Gastrocnemius medialis (tissue), 4 donors: ENCODE measurements at regions not wholly inside any gene's neighbourhood (a gene's known extent, or its start where the extent isn't known, plus 50 kb on each side); places are given as distances from the start of the nearest gene placed in this dataset.
A peak's percentile ranks its signal among the peaks of the same experiment; 100 is the strongest.
"Not testable (repeated sequence)": the region's sequence is repeated elsewhere in the genome, so short reads cannot be mapped to it uniquely, and the experiment has no call there.

Experiments used
- ATAC-seq, 2 donors: fragments of 150-250 bp; one replicate each; pipeline ENCODE4 v1.9.1; 2016
- DNase-seq, 2 donors: peaks; one replicate each; pipeline ENCODE4 v3.0.0-alpha.2; 2019
- H3K27ac ChIP-seq, 4 donors: fragments of 200-600 bp; sonication (generic); 1 replicate in 1 of 4; 2 replicates in 3 of 4; pipeline ENCODE4 v1.5.1; 2016 to 2018; ENCODE audit warnings: mild to moderate bottlenecking in 2 of 4, moderate library complexity in 1 of 4
- H3K27me3 ChIP-seq, 3 donors: fragments of 200-600 bp; sonication (generic) in 2 of 3; 1 replicate in 1 of 3; 2 replicates in 2 of 3; pipeline versions ENCODE4 v1.5.1 to v1.6.0; 2016 to 2019; ENCODE audit warnings: mild to moderate bottlenecking in 1 of 3, moderate library complexity in 1 of 3
- H3K36me3 ChIP-seq, 2 donors: fragments of 200-600 bp; sonication (generic) in 1 of 2; one replicate each; pipeline ENCODE4 v1.5.1; 2017 to 2018
- H3K4me1 ChIP-seq, 2 donors: fragments of 200-600 bp; sonication (generic) in 1 of 2; one replicate each; pipeline ENCODE4 v1.5.1; 2016 to 2017; ENCODE audit warnings: mild to moderate bottlenecking in 2 of 2
- H3K4me3 ChIP-seq, 4 donors: fragments of 200-600 bp; sonication (generic) in 3 of 4; 1 replicate in 1 of 4; 2 replicates in 3 of 4; pipeline ENCODE4 v1.5.1; 2016 to 2019; ENCODE audit warnings: mild to moderate bottlenecking in 2 of 4
- H3K9me3 ChIP-seq, 3 donors: fragments of 200-600 bp; sonication (generic) in 2 of 3; 1 replicate in 1 of 3; 2 replicates in 2 of 3; pipeline ENCODE4 v1.5.1; 2016 to 2019
- POLR2A ChIP-seq, 2 donors: fragments of 450-650 bp; IDR thresholded peaks; one replicate each; pipeline ENCODE4 v1.6.1; 2017; ENCODE audit warnings: antibody characterized with exemption in 2 of 2, mild to moderate bottlenecking in 2 of 2, moderate library complexity in 2 of 2
- in situ Hi-C, 4 donors: fragments of 200-750 bp; cut with MboI; loops; one replicate each; pipeline versions ENCODE4 v1.15.0 to v1.8.0; 2017; ENCODE audit warnings: low sequenced_read_pairs in 4 of 4
- intact Hi-C: fragments of 100-400 bp; cut with DNase I; formaldehyde crosslinking; loops from one replicate; pipeline ENCODE4 v1.15.1; 2023; ENCODE audit warnings: low total_unique reads
- TF ChIP-seq, protein P1 (sequence below), 5 experiments: fragments of 450-650 bp in 3 of 5; fragments of 200-600 bp in 2 of 5; sonication (generic) in 2 of 5; IDR thresholded peaks in 4 of 5; conservative IDR thresholded peaks in 1 of 5; 1 replicate in 4 of 5; 2 replicates in 1 of 5; pipeline ENCODE4 v1.5.1; 2016 to 2019; ENCODE audit warnings: antibody characterized with exemption in 5 of 5, mild to moderate bottlenecking in 3 of 5, moderate library complexity in 3 of 5

DNA sequence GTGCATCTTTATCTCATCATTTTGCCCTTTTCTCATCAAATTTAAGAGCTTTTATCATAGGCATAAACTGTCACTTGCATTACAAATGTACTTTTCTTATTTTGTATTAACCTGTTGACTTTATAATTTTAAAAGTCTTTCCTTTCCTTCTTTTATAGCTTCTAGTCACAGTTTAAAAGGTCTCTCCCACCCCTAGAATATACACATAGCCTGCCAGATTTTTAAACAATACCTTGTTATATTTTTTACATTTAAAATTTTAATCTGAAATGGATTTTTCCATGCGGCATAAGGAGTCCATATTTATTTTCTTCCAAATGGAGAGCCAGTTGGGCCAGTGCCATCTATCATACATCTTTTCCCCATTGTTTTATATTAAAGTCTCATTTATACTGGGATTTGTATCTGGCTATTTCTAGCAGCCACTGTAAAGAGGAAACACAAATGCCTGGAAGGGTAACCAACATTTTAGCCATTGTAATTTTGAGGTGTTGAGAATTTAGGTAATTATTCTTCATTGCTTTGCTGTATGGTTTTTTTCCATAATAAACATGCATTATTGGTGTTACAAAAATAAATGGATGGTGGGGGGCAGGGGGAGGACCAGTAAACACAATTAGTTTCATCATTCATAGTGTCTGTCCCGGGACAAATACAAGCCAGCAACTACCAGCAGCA lies 92.8 kb downstream of the CCDC71L start:
- no peak for TF ChIP-seq POLR2A (IDR thresholded peaks at IDR 0.05)
- TF ChIP-seq, protein P1, sequence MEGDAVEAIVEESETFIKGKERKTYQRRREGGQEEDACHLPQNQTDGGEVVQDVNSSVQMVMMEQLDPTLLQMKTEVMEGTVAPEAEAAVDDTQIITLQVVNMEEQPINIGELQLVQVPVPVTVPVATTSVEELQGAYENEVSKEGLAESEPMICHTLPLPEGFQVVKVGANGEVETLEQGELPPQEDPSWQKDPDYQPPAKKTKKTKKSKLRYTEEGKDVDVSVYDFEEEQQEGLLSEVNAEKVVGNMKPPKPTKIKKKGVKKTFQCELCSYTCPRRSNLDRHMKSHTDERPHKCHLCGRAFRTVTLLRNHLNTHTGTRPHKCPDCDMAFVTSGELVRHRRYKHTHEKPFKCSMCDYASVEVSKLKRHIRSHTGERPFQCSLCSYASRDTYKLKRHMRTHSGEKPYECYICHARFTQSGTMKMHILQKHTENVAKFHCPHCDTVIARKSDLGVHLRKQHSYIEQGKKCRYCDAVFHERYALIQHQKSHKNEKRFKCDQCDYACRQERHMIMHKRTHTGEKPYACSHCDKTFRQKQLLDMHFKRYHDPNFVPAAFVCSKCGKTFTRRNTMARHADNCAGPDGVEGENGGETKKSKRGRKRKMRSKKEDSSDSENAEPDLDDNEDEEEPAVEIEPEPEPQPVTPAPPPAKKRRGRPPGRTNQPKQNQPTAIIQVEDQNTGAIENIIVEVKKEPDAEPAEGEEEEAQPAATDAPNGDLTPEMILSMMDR (IDR thresholded peaks at IDR 0.05 in 4 of 5, conservative IDR thresholded peaks at IDR 0.05 in 1 of 5): no peak
- Histone ChIP-seq H3K9me3 (no peaks in the 10 kb centered on the region), H3K4me1 (peaks cover 8 to 14% of the 10 kb centered on the region in 2 donors), H3K36me3 (no peaks in the 10 kb centered on the region), H3K27me3 (no peaks in the 10 kb centered on the region), H3K4me3 (no peak overlapping the region), H3K27ac (peak overlapping the region in 1 of 4 donors; percentile 33)
- in situ Hi-C loops: no loop called here
- DNase-seq: no peak
- no peak for ATAC-seq
- intact Hi-C loops: no loop called here

DNA sequence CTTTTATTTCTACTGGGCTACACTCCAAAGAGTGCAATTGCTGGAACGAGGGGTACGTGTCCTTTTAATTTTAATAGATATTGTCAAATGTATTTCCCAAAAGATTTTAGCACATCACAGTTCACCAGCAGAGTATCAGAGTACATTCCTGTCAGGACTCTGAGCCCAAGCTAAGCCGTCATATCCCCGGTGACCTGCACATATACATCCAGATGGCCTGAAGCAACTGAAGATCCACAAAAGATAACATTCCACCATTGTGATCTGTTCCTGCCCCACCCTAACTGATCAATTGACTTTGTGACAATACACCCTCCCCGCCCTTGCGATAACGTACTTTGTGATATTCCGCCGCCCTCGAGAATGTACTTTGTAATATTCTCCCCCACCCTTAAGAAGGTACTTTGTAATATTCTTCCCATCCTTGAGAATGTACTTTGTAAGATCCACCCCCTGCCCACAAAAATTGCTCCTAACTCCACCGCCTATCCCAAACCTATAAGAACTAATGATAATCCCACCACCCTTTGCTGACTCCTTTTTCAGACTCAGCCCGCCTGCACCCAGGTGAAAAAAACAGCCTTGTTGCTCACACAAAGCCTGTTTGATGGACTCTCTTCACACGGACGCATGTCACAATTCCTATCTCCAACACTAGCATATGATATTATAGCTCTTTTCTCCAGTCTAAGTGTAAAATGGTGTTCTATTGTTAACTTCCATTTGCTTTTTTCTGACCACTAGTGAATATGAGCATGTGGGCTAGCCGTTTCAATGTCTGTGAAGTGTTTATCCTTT lies 93.6 kb downstream of the CCDC71L start:
- H3K27ac ChIP-seq, in situ Hi-C loops, H3K4me3 ChIP-seq, H3K9me3 ChIP-seq, DNase-seq, H3K27me3 ChIP-seq, ATAC-seq, intact Hi-C loops, H3K36me3 ChIP-seq: not testable (repeated sequence)
- H3K4me1 ChIP-seq: peaks cover 8 to 14% of the 10 kb centered on the region in 2 donors

DNA sequence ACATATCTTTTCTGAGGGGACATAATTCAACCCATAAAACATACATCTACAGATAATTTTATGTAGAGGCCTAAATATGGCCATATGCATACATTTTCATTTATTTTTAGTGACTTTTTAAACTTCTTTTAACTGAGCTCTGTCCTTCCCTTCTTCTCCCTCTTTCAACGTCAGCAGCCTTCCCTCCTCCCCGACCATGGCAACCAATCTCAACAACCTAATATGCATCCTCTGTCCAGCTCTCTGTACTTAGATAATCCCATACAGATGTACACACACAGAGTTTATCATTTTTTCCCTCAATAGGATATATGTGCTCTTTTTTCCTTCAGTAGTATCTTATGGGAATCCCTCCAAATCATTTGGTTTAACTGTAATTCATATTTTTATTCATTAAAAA lies 94.3 kb downstream of the CCDC71L start:
- TF ChIP-seq, protein P1 (IDR thresholded peaks at IDR 0.05 in 4 of 5, conservative IDR thresholded peaks at IDR 0.05 in 1 of 5): no peak
- TF ChIP-seq POLR2A (IDR thresholded peaks at IDR 0.05): no peak
- ATAC-seq (no peak), DNase-seq (no peak)
- peaks cover 8 to 14% of the 10 kb centered on the region in 2 donors for H3K4me1 ChIP-seq
- no peaks in the 10 kb centered on the region for H3K9me3 ChIP-seq
- in situ Hi-C loops (no loop called here), intact Hi-C loops (no loop called here)
- H3K27ac ChIP-seq: no peak overlapping the region
- H3K4me3 ChIP-seq: no peak overlapping the region
- no peaks in the 10 kb centered on the region for H3K36me3 ChIP-seq
- no peaks in the 10 kb centered on the region for H3K27me3 ChIP-seq

DNA sequence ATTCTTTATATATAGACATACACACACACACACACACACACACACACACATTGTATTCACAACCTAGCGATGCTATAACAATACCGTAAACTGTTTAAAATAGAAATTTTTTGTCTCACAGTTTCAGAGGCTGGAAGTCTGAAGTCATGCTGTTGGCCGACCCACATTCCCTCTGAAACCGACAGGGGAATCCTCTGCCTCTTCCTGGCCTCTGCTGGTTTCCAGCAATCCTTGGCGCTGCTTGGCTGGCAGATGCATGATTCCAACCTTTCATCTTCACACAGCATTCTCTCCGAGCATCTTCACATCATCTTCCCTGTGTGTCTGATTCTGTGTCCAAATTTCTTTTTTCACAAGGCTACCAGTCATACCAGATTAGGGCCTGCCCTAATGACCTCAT lies 94.8 kb downstream of the CCDC71L start:
- in situ Hi-C loops: no loop called here
- Histone ChIP-seq H3K4me1 (peaks cover 8 to 14% of the 10 kb centered on the region in 2 donors), H3K36me3 (no peaks in the 10 kb centered on the region), H3K9me3 (no peaks in the 10 kb centered on the region), H3K27ac (no peak overlapping the region), H3K27me3 (no peaks in the 10 kb centered on the region), H3K4me3 (no peak overlapping the region)
- no peak for ATAC-seq
- no peak for DNase-seq
- intact Hi-C loops: no loop called here
- no peak for TF ChIP-seq POLR2A (IDR thresholded peaks at IDR 0.05)
- TF ChIP-seq, protein P1 (IDR thresholded peaks at IDR 0.05 in 4 of 5, conservative IDR thresholded peaks at IDR 0.05 in 1 of 5): no peak

DNA sequence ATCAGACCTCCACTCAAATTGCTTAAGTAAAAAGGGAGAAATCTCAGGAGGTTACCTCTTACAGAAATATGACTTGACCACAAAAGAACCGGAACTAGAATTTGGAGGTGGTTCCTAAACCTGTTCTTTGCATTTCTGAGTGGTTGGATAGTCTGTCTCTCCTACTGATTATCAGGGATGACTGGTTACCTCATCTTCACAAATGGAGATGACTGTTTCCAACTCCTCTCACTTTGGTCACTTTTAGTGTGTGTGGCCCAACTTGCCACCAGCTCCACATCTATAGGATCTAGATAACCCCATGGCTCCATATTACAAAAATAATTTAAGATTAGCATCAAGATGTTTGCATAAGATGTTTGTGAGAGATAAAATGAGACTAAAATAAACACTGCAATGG lies 95.5 kb downstream of the CCDC71L start:
- no peak for TF ChIP-seq POLR2A (IDR thresholded peaks at IDR 0.05)
- intact Hi-C loops (no loop called here), in situ Hi-C loops (no loop called here)
- DNase-seq: no peak
- H3K4me1 ChIP-seq: peaks cover 8 to 14% of the 10 kb centered on the region in 2 donors
- no peak overlapping the region for H3K27ac ChIP-seq
- H3K36me3 ChIP-seq: no peaks in the 10 kb centered on the region
- no peak for ATAC-seq
- H3K27me3 ChIP-seq: no peaks in the 10 kb centered on the region
- no peak overlapping the region for H3K4me3 ChIP-seq
- no peaks in the 10 kb centered on the region for H3K9me3 ChIP-seq
